Uterus (tissue), 3 donors: ENCODE measurements at regions not wholly inside any gene's neighbourhood (a gene's known extent, or its start where the extent isn't known, plus 50 kb on each side); places are given as distances from the start of the nearest gene placed in this dataset.

Experiments
- DNase-seq, 2 donors: peaks; one replicate each; pipeline ENCODE4 v3.0.0-alpha.2; 2019 to 2020
- H3K27ac ChIP-seq, 2 donors: fragments of 200-600 bp; sonication (generic); 1 replicate in 1 of 2; 2 replicates in 1 of 2; pipeline ENCODE4 v1.5.1; 2016 to 2018
- H3K27me3 ChIP-seq, 2 donors: fragments of 200-600 bp; sonication (generic); one replicate each; pipeline ENCODE4 v1.5.1; 2018 to 2019; ENCODE audit warnings: control low read depth in 1 of 2
- H3K36me3 ChIP-seq, 2 donors: fragments of 200-600 bp; sonication (generic); one replicate each; pipeline ENCODE4 v1.5.1; 2019; ENCODE audit warnings: control low read depth in 1 of 2
- H3K4me1 ChIP-seq, 2 donors: fragments of 200-600 bp; sonication (generic); one replicate each; pipeline ENCODE4 v1.5.1; 2018 to 2019; ENCODE audit warnings: control low read depth in 1 of 2
- H3K4me3 ChIP-seq, 2 donors: fragments of 200-600 bp; sonication (generic); 1 replicate in 1 of 2; 2 replicates in 1 of 2; pipeline ENCODE4 v1.5.1; 2018 to 2019; ENCODE audit warnings: mild to moderate bottlenecking in 1 of 2
- H3K9me3 ChIP-seq, 2 donors: fragments of 200-600 bp; sonication (generic); one replicate each; pipeline ENCODE4 v1.5.1; 2019; ENCODE audit warnings: control low read depth in 1 of 2
- POLR2A ChIP-seq, 2 donors: fragments of 450-650 bp; IDR thresholded peaks; one replicate each; pipeline ENCODE4 v1.6.1; 2016; ENCODE audit warnings: antibody characterized with exemption in 2 of 2, mild to moderate bottlenecking in 1 of 2, moderate library complexity in 1 of 2
- intact Hi-C: fragments of 100-400 bp; cut with DNase I; formaldehyde crosslinking; loops from one replicate; pipeline ENCODE4 v1.15.1; 2023; ENCODE audit warnings: low total_unique reads
- TF ChIP-seq, protein P1 (sequence below), 4 experiments: fragments of 200-600 bp in 2 of 4; fragments of 450-650 bp in 2 of 4; sonication (generic) in 2 of 4; IDR thresholded peaks; one replicate each; pipeline ENCODE4 v1.5.1; 2016 to 2019; ENCODE audit warnings: antibody characterized with exemption in 4 of 4, mild to moderate bottlenecking in 2 of 4, moderate library complexity in 1 of 4
- donor health status: DM: yes; HTN: yes; CAD: no.

DNA sequence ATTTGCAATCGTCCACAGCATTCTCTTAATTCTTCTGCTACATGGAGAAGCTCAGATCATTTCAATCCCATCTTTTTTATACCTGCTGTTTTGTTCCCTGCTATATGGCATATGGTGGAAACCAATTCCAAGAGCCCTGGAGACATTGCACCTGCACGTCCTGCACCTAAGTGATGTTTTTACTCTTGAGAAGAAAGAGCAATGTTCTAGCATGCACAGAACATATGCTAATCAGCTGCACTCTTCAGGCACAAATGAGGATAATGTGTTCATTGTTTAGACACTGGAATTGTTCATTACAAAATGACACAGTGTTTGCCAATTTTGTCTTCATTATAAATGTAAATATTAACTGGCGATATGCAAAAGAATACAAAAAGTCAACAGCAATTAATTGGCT lies 935.8 kb downstream of the TLE4 start:
- Histone ChIP-seq H3K4me1 (no peaks in the 10 kb centered on the region), H3K36me3 (no peaks in the 10 kb centered on the region), H3K27me3 (no peaks in the 10 kb centered on the region), H3K27ac (no peak overlapping the region), H3K4me3 (no peak overlapping the region), H3K9me3 (no peaks in the 10 kb centered on the region)
- DNase-seq: no peak
- intact Hi-C loops: no loop called here
- TF ChIP-seq POLR2A (IDR thresholded peaks at IDR 0.05): no peak
- TF ChIP-seq, protein P1, sequence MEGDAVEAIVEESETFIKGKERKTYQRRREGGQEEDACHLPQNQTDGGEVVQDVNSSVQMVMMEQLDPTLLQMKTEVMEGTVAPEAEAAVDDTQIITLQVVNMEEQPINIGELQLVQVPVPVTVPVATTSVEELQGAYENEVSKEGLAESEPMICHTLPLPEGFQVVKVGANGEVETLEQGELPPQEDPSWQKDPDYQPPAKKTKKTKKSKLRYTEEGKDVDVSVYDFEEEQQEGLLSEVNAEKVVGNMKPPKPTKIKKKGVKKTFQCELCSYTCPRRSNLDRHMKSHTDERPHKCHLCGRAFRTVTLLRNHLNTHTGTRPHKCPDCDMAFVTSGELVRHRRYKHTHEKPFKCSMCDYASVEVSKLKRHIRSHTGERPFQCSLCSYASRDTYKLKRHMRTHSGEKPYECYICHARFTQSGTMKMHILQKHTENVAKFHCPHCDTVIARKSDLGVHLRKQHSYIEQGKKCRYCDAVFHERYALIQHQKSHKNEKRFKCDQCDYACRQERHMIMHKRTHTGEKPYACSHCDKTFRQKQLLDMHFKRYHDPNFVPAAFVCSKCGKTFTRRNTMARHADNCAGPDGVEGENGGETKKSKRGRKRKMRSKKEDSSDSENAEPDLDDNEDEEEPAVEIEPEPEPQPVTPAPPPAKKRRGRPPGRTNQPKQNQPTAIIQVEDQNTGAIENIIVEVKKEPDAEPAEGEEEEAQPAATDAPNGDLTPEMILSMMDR (IDR thresholded peaks at IDR 0.05): no peak

DNA sequence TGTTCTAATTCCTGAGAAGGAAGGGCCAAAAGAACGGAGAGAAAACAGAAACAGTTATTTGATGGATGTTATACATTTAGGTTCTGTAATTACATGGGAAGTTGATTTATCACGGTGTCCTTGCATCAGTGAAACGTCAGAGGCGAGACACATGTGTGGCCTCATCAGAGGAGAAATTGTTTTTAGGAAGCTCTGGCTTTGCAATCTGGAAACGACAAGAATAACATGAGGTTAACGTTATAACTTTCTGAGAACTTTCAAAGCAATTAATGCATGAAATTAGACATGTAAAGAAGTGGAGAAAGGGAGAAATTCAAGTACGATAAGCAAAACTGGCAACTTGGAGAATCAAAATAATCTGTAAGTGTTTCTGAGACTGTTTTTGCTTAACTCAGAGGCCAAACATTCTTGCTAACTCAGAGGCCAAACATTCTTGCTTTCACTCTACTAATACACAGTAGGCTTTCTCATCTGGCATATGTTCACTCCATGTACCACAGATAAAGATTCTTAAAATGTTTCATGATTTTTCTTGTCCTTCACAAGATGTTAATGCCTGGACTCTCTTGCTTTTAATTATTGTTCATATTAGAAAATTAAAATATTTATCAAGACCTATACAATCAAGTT lies 933.0 kb downstream of the TLE4 start:
- Histone ChIP-seq H3K9me3 (no peaks in the 10 kb centered on the region), H3K27me3 (no peaks in the 10 kb centered on the region), H3K36me3 (no peaks in the 10 kb centered on the region), H3K4me3 (no peak overlapping the region), H3K4me1 (no peaks in the 10 kb centered on the region), H3K27ac (no peak overlapping the region)
- TF ChIP-seq, protein P1 (IDR thresholded peaks at IDR 0.05): no peak
- no peak for TF ChIP-seq POLR2A (IDR thresholded peaks at IDR 0.05)
- intact Hi-C loops: no loop called here
- DNase-seq: no peak

DNA sequence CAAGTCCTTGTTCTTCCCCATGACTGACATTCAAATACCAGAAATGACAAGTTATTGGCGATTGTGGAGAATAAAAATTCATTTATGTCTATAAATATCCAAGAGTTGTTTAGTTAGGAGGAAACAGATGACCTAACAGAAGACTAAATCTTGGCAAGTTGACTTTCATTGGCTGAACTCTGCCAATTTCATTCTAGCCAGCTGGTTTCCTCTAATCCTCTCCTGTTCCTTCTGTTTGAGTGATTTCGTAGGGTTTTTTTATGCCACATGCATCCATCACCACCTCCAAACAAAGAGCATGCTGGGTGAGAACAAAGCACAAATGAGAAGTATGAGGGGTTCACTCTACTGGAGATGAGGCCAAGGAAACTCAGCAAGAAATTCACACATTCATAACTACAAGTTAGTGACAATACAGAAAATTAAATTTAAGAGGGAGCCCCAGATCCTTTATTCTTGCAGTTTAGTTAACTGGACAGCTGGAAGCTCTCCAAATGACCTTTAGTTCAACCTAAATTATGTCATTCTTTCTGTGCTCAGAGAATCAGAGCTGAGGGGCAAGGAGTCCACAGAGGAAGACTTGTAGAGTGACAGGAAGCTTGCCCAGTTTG lies 932.0 kb downstream of the TLE4 start:
- Histone ChIP-seq H3K4me3 (no peak overlapping the region), H3K4me1 (no peaks in the 10 kb centered on the region), H3K27ac (no peak overlapping the region), H3K36me3 (no peaks in the 10 kb centered on the region), H3K9me3 (no peaks in the 10 kb centered on the region), H3K27me3 (no peaks in the 10 kb centered on the region)
- intact Hi-C loops: no loop called here
- no peak for TF ChIP-seq POLR2A (IDR thresholded peaks at IDR 0.05)
- DNase-seq: no peak

GRCh38 chr9:80502306-80502705 lies 930.5 kb downstream of the TLE4 start:
- Histone ChIP-seq H3K4me3 (no peak overlapping the region), H3K36me3 (no peaks in the 10 kb centered on the region), H3K9me3 (no peaks in the 10 kb centered on the region), H3K27ac (no peak overlapping the region), H3K4me1 (no peaks in the 10 kb centered on the region), H3K27me3 (no peaks in the 10 kb centered on the region)
- intact Hi-C loops: no loop called here
- DNase-seq: no peak
- TF ChIP-seq, protein P1 (IDR thresholded peaks at IDR 0.05): no peak
- no peak for TF ChIP-seq POLR2A (IDR thresholded peaks at IDR 0.05)

- H3K27ac ChIP-seq: no peak overlapping the region
- intact Hi-C loops: no loop called here
- H3K4me3 ChIP-seq: no peak overlapping the region
- TF ChIP-seq POLR2A (IDR thresholded peaks at IDR 0.05): no peak
- TF ChIP-seq, protein P1 (IDR thresholded peaks at IDR 0.05): no peak
- no peak for DNase-seq
- no peaks in the 10 kb centered on the region for H3K36me3 ChIP-seq
- H3K9me3 ChIP-seq: no peaks in the 10 kb centered on the region
- H3K4me1 ChIP-seq: no peaks in the 10 kb centered on the region
- H3K27me3 ChIP-seq: no peaks in the 10 kb centered on the region
Measured at GRCh38 chr9:80501635-80502034, 929.9 kb downstream of the TLE4 start.
